GM12878 (cell line): ENCODE measurements at regions not wholly inside any gene's neighbourhood (a gene's known extent, or its start where the extent isn't known, plus 50 kb on each side); places are given as distances from the start of the nearest gene placed in this dataset.

Source experiments
- ATAC-seq: fragments of 200-7000 bp; cut with Tn5 transposase; 3 replicates; pipeline ENCODE4 v1.9.1; 2020; ENCODE audit warnings: mild to moderate bottlenecking, moderate library complexity
- BruUV-seq: library from RNA; stranded (reverse); fragments of 400-500 nt; replicated peaks from 2 replicates; lab custom pipeline; 2021; lab: Mats Ljungman, UMichigan
- CTCF ChIA-PET: fragments of 300-600 bp; sonication (Branson Sonifier 250); formaldehyde crosslinking; extraction: SDS; loops from one replicate; lab custom pipeline; 2021; ENCODE audit warnings: inconsistent platforms; lab: Yijun Ruan, JAX
- POLR2A ChIA-PET: fragments of 350-600 bp; formaldehyde crosslinking; extraction: SDS; loops from one replicate; lab custom pipeline; 2021; ENCODE audit warnings: inconsistent platforms; lab: Charles Lee
- RAD21 ChIA-PET: fragments of 300-600 bp; sonication (Branson Sonifier 250); formaldehyde crosslinking; loops from one replicate; lab custom pipeline; 2023; ENCODE audit warnings: antibody characterized with exemption; ENCODE audit not compliant: unreplicated experiment; lab: Charles Lee
- SMC1A ChIA-PET: fragments of 300-600 bp; sonication (Branson Sonifier 250); formaldehyde crosslinking; loops from one replicate; lab custom pipeline; 2023; ENCODE audit not compliant: unreplicated experiment, uncharacterized antibody; lab: Charles Lee
- DNase-seq: peaks from one replicate; pipeline ENCODE4 v3.0.0-alpha.2; 2011; ENCODE audit warnings: low read depth, low spot score
- FAIRE-seq: peaks from 3 replicates; lab custom pipeline; 2011; peaks lifted over from hg19 to GRCh38; lab: Jason Lieb, UNC
- H2AFZ ChIP-seq: 2 replicates; pipeline ENCODE4 v1.6.0; 2011; ENCODE audit warnings: low read depth, low read length, control low read depth; ENCODE audit not compliant: control insufficient read depth
- H3K27ac ChIP-seq: 2 replicates; pipeline ENCODE4 v1.5.1; 2011; ENCODE audit warnings: control low read depth; ENCODE audit not compliant: control insufficient read depth, insufficient read depth
- H3K27me3 ChIP-seq, 2 experiments: replicated peaks in 1 of 2; 2 replicates each; pipeline versions ENCODE4 v1.6.0 to v1.6.1; 2011; ENCODE audit warnings: low read length in 1 of 2; ENCODE audit not compliant: control insufficient read depth in 2 of 2, insufficient read depth in 2 of 2
- H3K36me3 ChIP-seq, 2 experiments: 2 replicates each; pipeline ENCODE4 v1.5.1; 2011; ENCODE audit warnings: low read length in 1 of 2; ENCODE audit not compliant: control insufficient read depth in 2 of 2, insufficient read depth in 2 of 2
- H3K4me1 ChIP-seq: 2 replicates; pipeline ENCODE4 v1.6.1; 2011; ENCODE audit warnings: mild to moderate bottlenecking, low read length, moderate library complexity, mixed read lengths; ENCODE audit not compliant: control insufficient read depth, insufficient read depth
- H3K4me2 ChIP-seq: 2 replicates; pipeline ENCODE4 v1.6.0; 2011; ENCODE audit warnings: control low read depth; ENCODE audit not compliant: control insufficient read depth, insufficient read depth
- H3K4me3 ChIP-seq: fragments of 200-600 bp; sonication (generic); 2 replicates; pipeline ENCODE4 v1.5.1; 2016
- H3K79me2 ChIP-seq: 2 replicates; pipeline ENCODE4 v1.6.0; 2011; ENCODE audit warnings: low read length; ENCODE audit not compliant: control insufficient read depth, insufficient read depth
- H3K9ac ChIP-seq: 2 replicates; pipeline ENCODE4 v1.8.0; 2011; ENCODE audit warnings: low read length, control low read depth, mixed read lengths; ENCODE audit not compliant: control insufficient read depth, insufficient read depth
- H3K9me3 ChIP-seq: replicated peaks from 3 replicates; pipeline ENCODE4 v1.5.1; 2011; ENCODE audit warnings: mild to moderate bottlenecking, low read length; ENCODE audit not compliant: control insufficient read depth, insufficient read depth
- H4K20me1 ChIP-seq: 2 replicates; pipeline ENCODE4 v1.6.0; 2011; ENCODE audit not compliant: control insufficient read depth, insufficient read depth
- BHLHE40 ChIP-seq, 2 experiments: fragments of 450-650 bp in 1 of 2; IDR thresholded peaks; 2 replicates each; pipeline ENCODE4 v1.6.1; 2011 to 2017; ENCODE audit warnings: low read depth in 2 of 2, borderline replicate concordance in 1 of 2, improper control_type of control experiment in 1 of 2, low read length in 1 of 2, mild to moderate bottlenecking in 1 of 2
- CBFB ChIP-seq: IDR thresholded peaks from 2 replicates; pipeline ENCODE4 v1.6.1; 2016; ENCODE audit warnings: antibody characterized with exemption, low read depth
- IRF4 ChIP-seq: IDR thresholded peaks from 2 replicates; pipeline ENCODE4 v1.6.1; 2011; ENCODE audit warnings: low read depth, low read length
- POU2F2 ChIP-seq: IDR thresholded peaks from 3 replicates; pipeline ENCODE4 v1.6.1; 2011; ENCODE audit warnings: low read depth, mild to moderate bottlenecking, low read length, borderline replicate concordance
- RAD51 ChIP-seq: fragments of 450-650 bp; IDR thresholded peaks from 2 replicates; pipeline ENCODE4 v1.6.1; 2016; ENCODE audit warnings: moderate library complexity, mild to moderate bottlenecking, inconsistent platforms
- STAT3 ChIP-seq: IDR thresholded peaks from 2 replicates; pipeline ENCODE4 v1.6.1; 2011; ENCODE audit warnings: low read depth, low read length, improper control_type of control experiment
- SUZ12 ChIP-seq: fragments of 200-600 bp; sonication (generic); IDR thresholded peaks from one replicate; pipeline ENCODE4 v1.6.1; 2018; ENCODE audit warnings: antibody characterized with exemption, mild to moderate bottlenecking; ENCODE audit not compliant: unreplicated experiment
- WGBS: methylation state at CpG from one replicate; pipeline ENCODE4 v1.1.6; 2016; ENCODE audit warnings: low lambda C conversion rate; ENCODE audit not compliant: insufficient replicate concordance, insufficient coverage; ENCODE audit errors: missing lambda C conversion rate; 5-methylcytosine and 5-hydroxymethylcytosine counted together
- in situ Hi-C: fragments of 300-500 bp; cut with MboI; formaldehyde crosslinking; loops from 9 replicates; pipeline ENCODE4 v1.14.3; 2018; ENCODE audit warnings: mixed read lengths
- intact Hi-C: fragments of 100-400 bp; cut with micrococcal nuclease; formaldehyde crosslinking; loops from one replicate; pipeline ENCODE4 v1.14.2; 2022; ENCODE audit not compliant: unreplicated experiment
- TF ChIP-seq, protein P1 (sequence below): fragments of 450-650 bp; IDR thresholded peaks from 2 replicates; pipeline ENCODE4 v1.6.1; 2016; ENCODE audit warnings: mild to moderate bottlenecking, moderate library complexity, borderline replicate concordance
- TF ChIP-seq, protein P2 (sequence below): IDR thresholded peaks from 2 replicates; pipeline ENCODE4 v1.6.1; 2012; ENCODE audit warnings: mild to moderate bottlenecking, low read depth, low read length
- TF ChIP-seq, protein P3 (sequence below): fragments of 450-650 bp; IDR thresholded peaks from 2 replicates; pipeline ENCODE4 v1.6.1; 2016; ENCODE audit warnings: mild to moderate bottlenecking

DNA sequence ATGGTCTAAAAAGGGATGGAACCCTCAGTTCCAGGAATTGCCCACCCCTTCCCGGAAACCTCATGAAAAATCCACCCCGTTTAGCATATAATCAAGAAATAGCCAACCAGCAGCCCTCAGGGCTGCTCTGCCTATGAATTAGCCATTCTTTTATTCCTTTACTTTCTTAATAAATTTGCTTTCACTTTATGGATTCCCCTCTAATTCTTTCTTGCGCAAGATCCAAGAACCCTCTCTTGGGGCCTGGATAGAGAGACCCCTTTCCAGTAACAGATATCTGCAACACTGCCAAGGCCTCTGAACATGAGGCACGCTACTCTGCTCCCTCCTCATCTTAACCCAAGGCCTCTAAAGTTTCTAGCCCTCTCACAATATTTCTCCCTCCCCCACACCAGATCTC lies 58.9 kb upstream of the POU2F1 start:
- H4K20me1 ChIP-seq = no peaks in the 10 kb centered on the region
- in situ Hi-C loops = no loop called here
- H3K4me3 ChIP-seq = no peak overlapping the region
- intact Hi-C loops = no loop called here
- FAIRE-seq (no peak), ATAC-seq (no peak), DNase-seq (no peak)
- 66% methylated on average over 4 of the region's 4 CpGs for WGBS
- BruUV-seq = no TSS peak
- no peak overlapping the region for H3K9ac ChIP-seq
- H3K27me3 ChIP-seq = no peaks in the 10 kb centered on the region; a peak in 1 of 4 replicates
- no peak overlapping the region for H3K4me2 ChIP-seq
- H2AFZ ChIP-seq = no peak overlapping the region
- CTCF ChIA-PET = no interaction called here
- H3K79me2 ChIP-seq = no peaks in the 10 kb centered on the region
- POLR2A ChIA-PET = no interaction called here
- TF ChIP-seq POU2F2 = no peak
- no peak for TF ChIP-seq IRF4
- TF ChIP-seq SUZ12 = no peak
- TF ChIP-seq STAT3 = no peak
- TF ChIP-seq BHLHE40 (IDR thresholded peaks at IDR 0.05; ENCODE audit: borderline replicate concordance in 1 of 2, low read depth in 2 of 2, low read length in 1 of 2) = no peak
- TF ChIP-seq, protein P1, sequence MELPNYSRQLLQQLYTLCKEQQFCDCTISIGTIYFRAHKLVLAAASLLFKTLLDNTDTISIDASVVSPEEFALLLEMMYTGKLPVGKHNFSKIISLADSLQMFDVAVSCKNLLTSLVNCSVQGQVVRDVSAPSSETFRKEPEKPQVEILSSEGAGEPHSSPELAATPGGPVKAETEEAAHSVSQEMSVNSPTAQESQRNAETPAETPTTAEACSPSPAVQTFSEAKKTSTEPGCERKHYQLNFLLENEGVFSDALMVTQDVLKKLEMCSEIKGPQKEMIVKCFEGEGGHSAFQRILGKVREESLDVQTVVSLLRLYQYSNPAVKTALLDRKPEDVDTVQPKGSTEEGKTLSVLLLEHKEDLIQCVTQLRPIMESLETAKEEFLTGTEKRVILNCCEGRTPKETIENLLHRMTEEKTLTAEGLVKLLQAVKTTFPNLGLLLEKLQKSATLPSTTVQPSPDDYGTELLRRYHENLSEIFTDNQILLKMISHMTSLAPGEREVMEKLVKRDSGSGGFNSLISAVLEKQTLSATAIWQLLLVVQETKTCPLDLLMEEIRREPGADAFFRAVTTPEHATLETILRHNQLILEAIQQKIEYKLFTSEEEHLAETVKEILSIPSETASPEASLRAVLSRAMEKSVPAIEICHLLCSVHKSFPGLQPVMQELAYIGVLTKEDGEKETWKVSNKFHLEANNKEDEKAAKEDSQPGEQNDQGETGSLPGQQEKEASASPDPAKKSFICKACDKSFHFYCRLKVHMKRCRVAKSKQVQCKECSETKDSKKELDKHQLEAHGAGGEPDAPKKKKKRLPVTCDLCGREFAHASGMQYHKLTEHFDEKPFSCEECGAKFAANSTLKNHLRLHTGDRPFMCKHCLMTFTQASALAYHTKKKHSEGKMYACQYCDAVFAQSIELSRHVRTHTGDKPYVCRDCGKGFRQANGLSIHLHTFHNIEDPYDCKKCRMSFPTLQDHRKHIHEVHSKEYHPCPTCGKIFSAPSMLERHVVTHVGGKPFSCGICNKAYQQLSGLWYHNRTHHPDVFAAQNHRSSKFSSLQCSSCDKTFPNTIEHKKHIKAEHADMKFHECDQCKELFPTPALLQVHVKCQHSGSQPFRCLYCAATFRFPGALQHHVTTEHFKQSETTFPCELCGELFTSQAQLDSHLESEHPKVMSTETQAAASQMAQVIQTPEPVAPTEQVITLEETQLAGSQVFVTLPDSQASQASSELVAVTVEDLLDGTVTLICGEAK = no peak
- TF ChIP-seq, protein P2, sequence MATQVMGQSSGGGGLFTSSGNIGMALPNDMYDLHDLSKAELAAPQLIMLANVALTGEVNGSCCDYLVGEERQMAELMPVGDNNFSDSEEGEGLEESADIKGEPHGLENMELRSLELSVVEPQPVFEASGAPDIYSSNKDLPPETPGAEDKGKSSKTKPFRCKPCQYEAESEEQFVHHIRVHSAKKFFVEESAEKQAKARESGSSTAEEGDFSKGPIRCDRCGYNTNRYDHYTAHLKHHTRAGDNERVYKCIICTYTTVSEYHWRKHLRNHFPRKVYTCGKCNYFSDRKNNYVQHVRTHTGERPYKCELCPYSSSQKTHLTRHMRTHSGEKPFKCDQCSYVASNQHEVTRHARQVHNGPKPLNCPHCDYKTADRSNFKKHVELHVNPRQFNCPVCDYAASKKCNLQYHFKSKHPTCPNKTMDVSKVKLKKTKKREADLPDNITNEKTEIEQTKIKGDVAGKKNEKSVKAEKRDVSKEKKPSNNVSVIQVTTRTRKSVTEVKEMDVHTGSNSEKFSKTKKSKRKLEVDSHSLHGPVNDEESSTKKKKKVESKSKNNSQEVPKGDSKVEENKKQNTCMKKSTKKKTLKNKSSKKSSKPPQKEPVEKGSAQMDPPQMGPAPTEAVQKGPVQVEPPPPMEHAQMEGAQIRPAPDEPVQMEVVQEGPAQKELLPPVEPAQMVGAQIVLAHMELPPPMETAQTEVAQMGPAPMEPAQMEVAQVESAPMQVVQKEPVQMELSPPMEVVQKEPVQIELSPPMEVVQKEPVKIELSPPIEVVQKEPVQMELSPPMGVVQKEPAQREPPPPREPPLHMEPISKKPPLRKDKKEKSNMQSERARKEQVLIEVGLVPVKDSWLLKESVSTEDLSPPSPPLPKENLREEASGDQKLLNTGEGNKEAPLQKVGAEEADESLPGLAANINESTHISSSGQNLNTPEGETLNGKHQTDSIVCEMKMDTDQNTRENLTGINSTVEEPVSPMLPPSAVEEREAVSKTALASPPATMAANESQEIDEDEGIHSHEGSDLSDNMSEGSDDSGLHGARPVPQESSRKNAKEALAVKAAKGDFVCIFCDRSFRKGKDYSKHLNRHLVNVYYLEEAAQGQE = no peak
- no peak for TF ChIP-seq RAD51
- TF ChIP-seq, protein P3, sequence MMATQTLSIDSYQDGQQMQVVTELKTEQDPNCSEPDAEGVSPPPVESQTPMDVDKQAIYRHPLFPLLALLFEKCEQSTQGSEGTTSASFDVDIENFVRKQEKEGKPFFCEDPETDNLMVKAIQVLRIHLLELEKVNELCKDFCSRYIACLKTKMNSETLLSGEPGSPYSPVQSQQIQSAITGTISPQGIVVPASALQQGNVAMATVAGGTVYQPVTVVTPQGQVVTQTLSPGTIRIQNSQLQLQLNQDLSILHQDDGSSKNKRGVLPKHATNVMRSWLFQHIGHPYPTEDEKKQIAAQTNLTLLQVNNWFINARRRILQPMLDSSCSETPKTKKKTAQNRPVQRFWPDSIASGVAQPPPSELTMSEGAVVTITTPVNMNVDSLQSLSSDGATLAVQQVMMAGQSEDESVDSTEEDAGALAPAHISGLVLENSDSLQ = no peak
- no peak for TF ChIP-seq CBFB
- no peaks in the 10 kb centered on the region for H3K4me1 ChIP-seq
- H3K36me3 ChIP-seq = no peaks in the 10 kb centered on the region
- H3K27ac ChIP-seq = no peak overlapping the region
- no peaks in the 10 kb centered on the region for H3K9me3 ChIP-seq
- SMC1A ChIA-PET = no interaction called here
- RAD21 ChIA-PET = no interaction called here
